ENCODE measurements at regions not wholly inside any gene's neighbourhood (a gene's known extent, or its start where the extent isn't known, plus 50 kb on each side); places are given as distances from the start of the nearest gene placed in this dataset.

GRCh38 chr10:28807760-28808613, 130.7 kb downstream of the BAMBI start:
- Histone ChIP-seq H3K36me3 (ENCODE audit: control insufficient read depth, insufficient read depth, low read length) (no peaks in the 10 kb centered on the region), H3K4me1 (ENCODE audit: control insufficient read depth, insufficient read depth, low read length) (peaks cover 8% of the 10 kb centered on the region), H3K27ac (ENCODE audit: low read depth, low read length) (no peak overlapping the region), H3K9me3 (ENCODE audit: control insufficient read depth, insufficient read depth, low read length) (no peaks in the 10 kb centered on the region), H3K27me3 (ENCODE audit: control insufficient read depth, insufficient read depth, low read length) (peaks cover 14% of the 10 kb centered on the region), H3K4me3 (ENCODE audit: low read depth, low read length) (no peak overlapping the region)
- DNase-seq (ENCODE audit: low read depth in 4 of 6, low spot score in 6 of 6), result peak in 2 of 6 donors; percentile 33 to 43
- 35% methylated on average over 10 of the region's 16 CpGs for WGBS (ENCODE audit: insufficient coverage)

- H3K27ac ChIP-seq (ENCODE audit: low read depth, low read length), result no peak overlapping the region
- peaks cover 14% of the 10 kb centered on the region for H3K27me3 ChIP-seq (ENCODE audit: control insufficient read depth, insufficient read depth, low read length)
- no peaks in the 10 kb centered on the region for H3K9me3 ChIP-seq (ENCODE audit: control insufficient read depth, insufficient read depth, low read length)
- no peak for DNase-seq (ENCODE audit: low read depth in 4 of 6, low spot score in 6 of 6)
- H3K36me3 ChIP-seq (ENCODE audit: control insufficient read depth, insufficient read depth, low read length), result no peaks in the 10 kb centered on the region
- peaks cover 8% of the 10 kb centered on the region for H3K4me1 ChIP-seq (ENCODE audit: control insufficient read depth, insufficient read depth, low read length)
- WGBS (ENCODE audit: insufficient coverage), result 31% methylated on average over 3 of the region's 6 CpGs
- no peak overlapping the region for H3K4me3 ChIP-seq (ENCODE audit: low read depth, low read length)
Measured at GRCh38 chr10:28808693-28809092, 131.4 kb downstream of the BAMBI start.

- no peaks in the 10 kb centered on the region for H3K36me3 ChIP-seq (ENCODE audit: control insufficient read depth, insufficient read depth, low read length)
- DNase-seq (ENCODE audit: low read depth in 4 of 6, low spot score in 6 of 6), result no peak
- H3K4me1 ChIP-seq (ENCODE audit: control insufficient read depth, insufficient read depth, low read length), result peaks cover 8% of the 10 kb centered on the region
- H3K27me3 ChIP-seq (ENCODE audit: control insufficient read depth, insufficient read depth, low read length), result peaks cover 11% of the 10 kb centered on the region
- 57% methylated on average over 3 of the region's 10 CpGs for WGBS (ENCODE audit: insufficient coverage)
- H3K9me3 ChIP-seq (ENCODE audit: control insufficient read depth, insufficient read depth, low read length), result no peaks in the 10 kb centered on the region
- H3K27ac ChIP-seq (ENCODE audit: low read depth, low read length), result no peak overlapping the region
- no peak overlapping the region for H3K4me3 ChIP-seq (ENCODE audit: low read depth, low read length)
Measured at GRCh38 chr10:28810057-28810870, 132.9 kb downstream of the BAMBI start.

- H3K36me3 ChIP-seq (ENCODE audit: control insufficient read depth, insufficient read depth, low read length), result no peaks in the 10 kb centered on the region
- no peak overlapping the region for H3K27ac ChIP-seq (ENCODE audit: low read depth, low read length)
- H3K9me3 ChIP-seq (ENCODE audit: control insufficient read depth, insufficient read depth, low read length), result no peaks in the 10 kb centered on the region
- 79% methylated on average over 8 of the region's 9 CpGs for WGBS (ENCODE audit: insufficient coverage)
- no peak overlapping the region for H3K4me3 ChIP-seq (ENCODE audit: low read depth, low read length)
- no peak for DNase-seq (ENCODE audit: low read depth in 4 of 6, low spot score in 6 of 6)
- peaks cover 8% of the 10 kb centered on the region for H3K4me1 ChIP-seq (ENCODE audit: control insufficient read depth, insufficient read depth, low read length)
- H3K27me3 ChIP-seq (ENCODE audit: control insufficient read depth, insufficient read depth, low read length), result peaks cover 9% of the 10 kb centered on the region
Measured at GRCh38 chr10:28811639-28812349, 134.5 kb downstream of the BAMBI start.

- H3K9me3 ChIP-seq (ENCODE audit: control insufficient read depth, insufficient read depth, low read length), result no peaks in the 10 kb centered on the region
- H3K4me3 ChIP-seq (ENCODE audit: low read depth, low read length), result no peak overlapping the region
- 70% methylated on average over 6 of the region's 11 CpGs for WGBS (ENCODE audit: insufficient coverage)
- peaks cover 7% of the 10 kb centered on the region for H3K4me1 ChIP-seq (ENCODE audit: control insufficient read depth, insufficient read depth, low read length)
- H3K36me3 ChIP-seq (ENCODE audit: control insufficient read depth, insufficient read depth, low read length), result no peaks in the 10 kb centered on the region
- H3K27ac ChIP-seq (ENCODE audit: low read depth, low read length), result no peak overlapping the region
- H3K27me3 ChIP-seq (ENCODE audit: control insufficient read depth, insufficient read depth, low read length), result peaks cover 8% of the 10 kb centered on the region
- no peak for DNase-seq (ENCODE audit: low read depth in 4 of 6, low spot score in 6 of 6)
Measured at GRCh38 chr10:28812384-28813372, 135.4 kb downstream of the BAMBI start.

- H3K27me3 ChIP-seq (ENCODE audit: control insufficient read depth, insufficient read depth, low read length), result no peaks in the 10 kb centered on the region
- H3K9me3 ChIP-seq (ENCODE audit: control insufficient read depth, insufficient read depth, low read length), result no peaks in the 10 kb centered on the region
- no peak overlapping the region for H3K27ac ChIP-seq (ENCODE audit: low read depth, low read length)
- no peak overlapping the region for H3K4me3 ChIP-seq (ENCODE audit: low read depth, low read length)
- WGBS (ENCODE audit: insufficient coverage), result 97% methylated on average over 37 of the region's 37 CpGs
- no peaks in the 10 kb centered on the region for H3K36me3 ChIP-seq (ENCODE audit: control insufficient read depth, insufficient read depth, low read length)
- DNase-seq (ENCODE audit: low read depth in 4 of 6, low spot score in 6 of 6), result no peak
- no peaks in the 10 kb centered on the region for H3K4me1 ChIP-seq (ENCODE audit: control insufficient read depth, insufficient read depth, low read length)
Measured at GRCh38 chr10:28815681-28816080, 138.4 kb downstream of the BAMBI start.

- whole genome bisulfite sequencing (ENCODE audit: insufficient coverage), result 54% methylated on average over 6 of the region's 12 CpGs
- H3K4me1 ChIP-seq (ENCODE audit: control insufficient read depth, insufficient read depth, low read length), result no peaks in the 10 kb centered on the region
- H3K4me3 ChIP-seq (ENCODE audit: low read depth, low read length), result no peak overlapping the region
- H3K36me3 ChIP-seq (ENCODE audit: control insufficient read depth, insufficient read depth, low read length), result no peaks in the 10 kb centered on the region
- H3K27ac ChIP-seq (ENCODE audit: low read depth, low read length), result no peak overlapping the region
- peaks cover 2% of the 10 kb centered on the region for H3K27me3 ChIP-seq (ENCODE audit: control insufficient read depth, insufficient read depth, low read length)
- DNase-seq (ENCODE audit: low read depth in 4 of 6, low spot score in 6 of 6), result no peak
- no peaks in the 10 kb centered on the region for H3K9me3 ChIP-seq (ENCODE audit: control insufficient read depth, insufficient read depth, low read length)
Measured at GRCh38 chr10:28822719-28823464, 145.6 kb downstream of the BAMBI start.

- Histone ChIP-seq H3K27me3 (ENCODE audit: control insufficient read depth, insufficient read depth, low read length) (peaks cover 2% of the 10 kb centered on the region), H3K9me3 (ENCODE audit: control insufficient read depth, insufficient read depth, low read length) (no peaks in the 10 kb centered on the region), H3K4me1 (ENCODE audit: control insufficient read depth, insufficient read depth, low read length) (no peaks in the 10 kb centered on the region), H3K4me3 (ENCODE audit: low read depth, low read length) (no peak overlapping the region), H3K27ac (ENCODE audit: low read depth, low read length) (no peak overlapping the region), H3K36me3 (ENCODE audit: control insufficient read depth, insufficient read depth, low read length) (no peaks in the 10 kb centered on the region)
- DNase-seq (ENCODE audit: low read depth in 4 of 6, low spot score in 6 of 6), result no peak
- 60% methylated on average over 1 of the region's 1 CpG for WGBS (ENCODE audit: insufficient coverage)
Measured at GRCh38 chr10:28823501-28824075, 146.3 kb downstream of the BAMBI start.

Measured in spinal cord (tissue), 9 donors.